Pancreas (tissue), 10 donors: ENCODE measurements at regions not wholly inside any gene's neighbourhood (a gene's known extent, or its start where the extent isn't known, plus 50 kb on each side); places are given as distances from the start of the nearest gene placed in this dataset.

Source experiments
- ATAC-seq, 4 donors: fragments of 200-7000 bp; cut with Tn5 transposase; one replicate each; pipeline versions ENCODE4 v1.8.0 to v1.9.1; 2020; ENCODE audit warnings: mild to moderate bottlenecking in 4 of 4, moderate library complexity in 4 of 4
- DNase-seq, 6 donors: peaks; one replicate each; pipeline ENCODE4 v3.0.0-alpha.2; 2020
- FAIRE-seq: peaks from 2 replicates; lab custom pipeline; 2012; peaks lifted over from hg19 to GRCh38; lab: Jason Lieb, UNC
- H3K27ac ChIP-seq, 4 donors: fragments of 200-600 bp; sonication (generic); 1 replicate in 3 of 4; 2 replicates in 1 of 4; pipeline versions ENCODE4 v1.5.0 to v1.8.0; 2020
- H3K27me3 ChIP-seq, 4 donors: fragments of 200-600 bp; one replicate each; pipeline ENCODE4 v1.8.0; 2021
- H3K36me3 ChIP-seq, 3 donors: fragments of 200-600 bp; sonication (generic) in 1 of 3; one replicate each; pipeline versions ENCODE4 v1.5.0 to v1.8.0; 2020 to 2021
- H3K4me1 ChIP-seq, 3 donors: fragments of 200-600 bp; one replicate each; pipeline ENCODE4 v1.8.0; 2021
- H3K4me3 ChIP-seq, 4 donors: fragments of 200-600 bp; sonication (generic) in 2 of 4; one replicate each; pipeline versions ENCODE4 v1.5.0 to v1.8.0; 2020 to 2021
- H3K9me3 ChIP-seq, 4 donors: fragments of 200-600 bp; one replicate each; pipeline ENCODE4 v1.8.0; 2021
- CTCF ChIP-seq, 4 donors: fragments of 200-600 bp; sonication (generic) in 3 of 4; IDR thresholded peaks; one replicate each; pipeline versions ENCODE4 v1.5.0 to v1.8.0; 2021; ENCODE audit warnings: antibody characterized with exemption in 4 of 4
- WGBS, 2 donors: extraction: QIAGEN DNeasy Blood & Tissue Kit; methylation state at CpG; one replicate each; pipeline ENCODE4 v1.1.7; 2013; 5-methylcytosine and 5-hydroxymethylcytosine counted together
- intact Hi-C, 3 donors: fragments of 100-400 bp; cut with DNase I; formaldehyde crosslinking; loops; one replicate each; pipeline versions ENCODE4 v1.11.1 to v1.14.2; 2022
- donor health status: healthy with polysubstance abuse.
- donor health status: DM: no; HTN: no; CAD: no; lungs with moderate emphysema.
- donor health status: DM: no; HTN: no; CAD: no.
- donor health status: control.
- donor health status: control.
- donor health status: Bipolar disorder and iron deficiency.
- donor health status: DM: yes; HTN: yes; CAD: no.
- donor health status: DM: no; HTN: no; CAD: no.
- donor health status: DM: no; HTN: no; CAD: no.
- donor health status: DM: yes; HTN: yes; CAD: no.

GRCh38 chr4:4780729-4781244, 78.7 kb upstream of the MSX1 start:
- no peak for DNase-seq
- WGBS, 2 donors, result 66 to 76% methylated on average over 6 of the region's 6 CpGs
- FAIRE-seq, result no peak
- Histone ChIP-seq H3K4me3 (no peak overlapping the region), H3K4me1 (no peaks in the 10 kb centered on the region), H3K36me3 (no peaks in the 10 kb centered on the region), H3K9me3 (no peaks in the 10 kb centered on the region), H3K27me3 (no peaks in the 10 kb centered on the region), H3K27ac (no peak overlapping the region)
- no peak for TF ChIP-seq CTCF (IDR thresholded peaks at IDR 0.05)
- intact Hi-C loops, result no loop called here
- ATAC-seq, result no peak

- no peaks in the 10 kb centered on the region for H3K9me3 ChIP-seq
- 70 to 80% methylated on average over 8 of the region's 8 CpGs for WGBS, 2 donors
- ATAC-seq (no peak), FAIRE-seq (no peak), DNase-seq (no peak)
- intact Hi-C loops, result no loop called here
- H3K36me3 ChIP-seq, result no peaks in the 10 kb centered on the region
- no peak overlapping the region for H3K27ac ChIP-seq
- no peak for TF ChIP-seq CTCF (IDR thresholded peaks at IDR 0.05)
- H3K4me1 ChIP-seq, result no peaks in the 10 kb centered on the region
- no peaks in the 10 kb centered on the region for H3K27me3 ChIP-seq
- no peak overlapping the region for H3K4me3 ChIP-seq
Observed at GRCh38 chr4:4779486-4779885, 80.0 kb upstream of the MSX1 start.

DNA sequence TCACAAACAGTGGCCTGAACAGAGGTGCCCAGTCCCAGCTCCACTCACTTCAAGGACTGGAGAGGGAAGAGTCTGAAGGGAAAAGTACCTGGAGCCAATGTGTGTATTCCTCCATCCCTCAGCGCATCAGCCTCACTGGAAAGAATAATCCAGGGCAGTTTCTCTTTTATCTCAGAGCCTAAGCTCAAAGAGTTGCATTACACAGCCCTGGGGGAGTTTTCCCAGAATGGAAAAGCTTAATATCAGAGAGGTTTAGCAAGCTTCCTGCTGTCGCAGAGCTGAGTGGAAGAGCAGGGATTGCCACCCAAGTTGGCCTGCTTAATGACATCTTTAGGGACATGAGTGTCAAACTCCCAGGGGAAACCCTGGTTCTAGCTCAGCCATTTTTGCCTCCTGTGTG, 80.4 kb upstream of the MSX1 start:
- Histone ChIP-seq H3K4me1 (no peaks in the 10 kb centered on the region), H3K9me3 (no peaks in the 10 kb centered on the region), H3K36me3 (no peaks in the 10 kb centered on the region), H3K27ac (no peak overlapping the region), H3K27me3 (no peaks in the 10 kb centered on the region), H3K4me3 (no peak overlapping the region)
- FAIRE-seq, result no peak
- TF ChIP-seq CTCF (IDR thresholded peaks at IDR 0.05), result no peak
- WGBS, 2 donors, result 77 to 85% methylated on average over 2 of the region's 2 CpGs
- DNase-seq, result no peak
- ATAC-seq, result no peak
- intact Hi-C loops, result no loop called here

DNA sequence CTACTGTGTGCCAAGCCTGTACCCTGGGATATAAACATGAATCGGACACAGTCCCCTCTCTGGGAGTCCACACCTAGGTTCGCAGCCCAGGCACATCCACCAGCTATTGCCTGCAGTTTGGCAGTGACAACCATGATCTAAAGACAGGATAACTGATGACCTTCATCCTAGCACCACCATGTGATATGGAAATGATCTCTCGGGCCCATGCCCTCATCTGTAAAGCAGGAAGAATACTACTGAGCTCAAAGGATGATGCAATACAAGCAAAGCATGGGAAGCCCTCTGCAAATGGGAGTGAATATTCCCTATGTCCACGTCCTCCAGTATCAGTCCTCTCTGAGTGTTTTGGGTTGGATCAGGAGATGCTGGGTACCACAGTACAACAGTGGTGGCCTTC, 80.9 kb upstream of the MSX1 start:
- Histone ChIP-seq H3K9me3 (no peaks in the 10 kb centered on the region), H3K4me1 (no peaks in the 10 kb centered on the region), H3K36me3 (no peaks in the 10 kb centered on the region), H3K27me3 (no peaks in the 10 kb centered on the region), H3K27ac (no peak overlapping the region), H3K4me3 (no peak overlapping the region)
- no peak for FAIRE-seq
- TF ChIP-seq CTCF (IDR thresholded peaks at IDR 0.05), result no peak
- DNase-seq, result no peak
- intact Hi-C loops, result no loop called here
- no peak for ATAC-seq
- WGBS, 2 donors, result 67 to 77% methylated on average over 4 of the region's 4 CpGs

- Histone ChIP-seq H3K4me3 (no peak overlapping the region), H3K27ac (no peak overlapping the region), H3K36me3 (no peaks in the 10 kb centered on the region), H3K4me1 (no peaks in the 10 kb centered on the region), H3K27me3 (no peaks in the 10 kb centered on the region), H3K9me3 (no peaks in the 10 kb centered on the region)
- DNase-seq (no peak), ATAC-seq (no peak), FAIRE-seq (no peak)
- no peak for TF ChIP-seq CTCF (IDR thresholded peaks at IDR 0.05)
- intact Hi-C loops, result no loop called here
- WGBS, 2 donors, result 82 to 86% methylated on average over 7 of the region's 7 CpGs
Observed at GRCh38 chr4:4776934-4777333, 82.5 kb upstream of the MSX1 start.
